ENCODE measurements at regions not wholly inside any gene's neighbourhood (a gene's known extent, or its start where the extent isn't known, plus 50 kb on each side); places are given as distances from the start of the nearest gene placed in this dataset.

DNA sequence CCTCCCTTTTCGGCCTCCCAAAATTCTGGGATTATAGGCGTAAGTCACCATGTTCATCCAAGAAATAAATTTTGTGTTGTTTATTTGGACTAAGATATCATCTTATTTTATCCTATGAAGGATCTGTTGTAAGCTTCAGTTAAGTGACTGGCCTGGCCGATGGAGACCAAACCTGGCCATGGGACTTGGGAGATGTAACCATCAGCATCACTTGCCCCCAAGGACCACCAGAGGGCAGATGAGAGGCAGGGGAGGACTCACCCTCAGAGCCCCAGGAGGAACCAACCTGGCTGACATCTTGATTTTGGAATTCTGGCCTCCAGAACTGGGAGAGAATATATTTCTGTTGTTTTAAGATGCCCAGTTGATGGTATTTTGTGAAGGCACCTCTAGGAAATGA lies 266.7 kb downstream of the CDH26 start:
- Histone ChIP-seq H3K9ac (ENCODE audit: low read length in 3 of 3) (no peak overlapping the region), H3K27me3 (ENCODE audit: control insufficient read depth, insufficient read depth, low read length) (no peaks in the 10 kb centered on the region), H3K9me3 (ENCODE audit: control insufficient read depth in 2 of 3, insufficient read depth in 1 of 3, low read length in 3 of 3) (no peaks in the 10 kb centered on the region), H3K4me1 (ENCODE audit: control insufficient read depth in 2 of 3, insufficient read depth in 2 of 3, low read depth in 1 of 3, low read length in 3 of 3) (no peaks in the 10 kb centered on the region), H3K36me3 (ENCODE audit: control insufficient read depth in 2 of 3, insufficient read depth in 3 of 3, low read length in 3 of 3) (no peaks in the 10 kb centered on the region), H3K4me3 (ENCODE audit: low read length in 3 of 3) (no peak overlapping the region), H3K27ac (ENCODE audit: low read depth in 2 of 2, low read length in 2 of 2) (no peak overlapping the region)
- FAIRE-seq (no peak), DNase-seq (no peak)
- intact Hi-C loops (cut with DNase I) = no loop called here
- TF ChIP-seq, protein P1, sequence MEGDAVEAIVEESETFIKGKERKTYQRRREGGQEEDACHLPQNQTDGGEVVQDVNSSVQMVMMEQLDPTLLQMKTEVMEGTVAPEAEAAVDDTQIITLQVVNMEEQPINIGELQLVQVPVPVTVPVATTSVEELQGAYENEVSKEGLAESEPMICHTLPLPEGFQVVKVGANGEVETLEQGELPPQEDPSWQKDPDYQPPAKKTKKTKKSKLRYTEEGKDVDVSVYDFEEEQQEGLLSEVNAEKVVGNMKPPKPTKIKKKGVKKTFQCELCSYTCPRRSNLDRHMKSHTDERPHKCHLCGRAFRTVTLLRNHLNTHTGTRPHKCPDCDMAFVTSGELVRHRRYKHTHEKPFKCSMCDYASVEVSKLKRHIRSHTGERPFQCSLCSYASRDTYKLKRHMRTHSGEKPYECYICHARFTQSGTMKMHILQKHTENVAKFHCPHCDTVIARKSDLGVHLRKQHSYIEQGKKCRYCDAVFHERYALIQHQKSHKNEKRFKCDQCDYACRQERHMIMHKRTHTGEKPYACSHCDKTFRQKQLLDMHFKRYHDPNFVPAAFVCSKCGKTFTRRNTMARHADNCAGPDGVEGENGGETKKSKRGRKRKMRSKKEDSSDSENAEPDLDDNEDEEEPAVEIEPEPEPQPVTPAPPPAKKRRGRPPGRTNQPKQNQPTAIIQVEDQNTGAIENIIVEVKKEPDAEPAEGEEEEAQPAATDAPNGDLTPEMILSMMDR (IDR thresholded peaks at IDR 0.05; ENCODE audit: borderline replicate concordance, extremely low read depth, insufficient read depth) = no peak

DNA sequence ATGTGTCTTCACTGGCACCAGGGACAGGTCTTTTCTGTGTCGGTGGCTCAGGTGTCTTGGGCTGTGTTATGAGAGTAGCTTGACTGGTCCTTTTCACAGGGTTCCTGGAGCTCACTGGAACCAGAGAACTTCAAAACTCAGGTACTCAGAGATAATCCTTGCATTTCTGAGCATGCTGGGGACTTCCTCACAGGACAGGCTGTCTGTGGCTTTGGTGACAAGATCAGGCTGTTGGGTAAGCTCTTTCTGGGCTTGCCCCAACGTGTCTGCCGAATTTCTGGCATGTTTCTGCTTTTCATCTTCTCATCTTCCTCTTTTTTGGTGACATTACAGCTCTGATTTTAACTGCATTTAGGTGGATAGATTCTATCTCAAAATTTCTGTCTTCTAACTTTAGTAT lies 270.0 kb downstream of the CDH26 start:
- intact Hi-C loops (cut with DNase I) = no loop called here
- TF ChIP-seq, protein P1 (IDR thresholded peaks at IDR 0.05; ENCODE audit: borderline replicate concordance, extremely low read depth, insufficient read depth) = no peak
- Histone ChIP-seq H3K9ac (ENCODE audit: low read length in 3 of 3) (no peak overlapping the region), H3K4me1 (ENCODE audit: control insufficient read depth in 2 of 3, insufficient read depth in 2 of 3, low read depth in 1 of 3, low read length in 3 of 3) (no peaks in the 10 kb centered on the region), H3K9me3 (ENCODE audit: control insufficient read depth in 2 of 3, insufficient read depth in 1 of 3, low read length in 3 of 3) (no peaks in the 10 kb centered on the region), H3K36me3 (ENCODE audit: control insufficient read depth in 2 of 3, insufficient read depth in 3 of 3, low read length in 3 of 3) (no peaks in the 10 kb centered on the region), H3K4me3 (ENCODE audit: low read length in 3 of 3) (no peak overlapping the region), H3K27ac (ENCODE audit: low read depth in 2 of 2, low read length in 2 of 2) (no peak overlapping the region), H3K27me3 (ENCODE audit: control insufficient read depth, insufficient read depth, low read length) (no peaks in the 10 kb centered on the region)
- FAIRE-seq (no peak), DNase-seq (no peak)

DNA sequence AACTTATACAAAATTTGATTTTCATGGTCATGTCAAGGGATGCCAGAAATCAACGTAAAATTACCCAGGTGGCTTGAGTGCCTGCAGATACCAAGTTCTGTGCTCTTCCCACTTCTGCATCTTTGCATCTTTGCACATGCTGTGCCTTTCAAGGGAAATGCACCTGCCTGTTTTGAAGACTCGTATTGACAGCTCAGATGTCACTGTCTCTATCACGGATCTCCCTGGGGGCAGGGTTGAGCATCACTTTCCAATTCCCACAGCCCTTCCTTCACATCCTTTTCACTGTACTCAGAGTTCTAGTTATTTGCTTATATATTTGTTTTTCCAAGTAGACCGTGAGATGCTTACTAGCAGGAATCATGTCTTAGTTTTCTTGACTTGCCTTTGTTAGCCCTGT lies 274.2 kb downstream of the CDH26 start:
- intact Hi-C loops (cut with DNase I) = no loop called here
- Histone ChIP-seq H3K27me3 (ENCODE audit: control insufficient read depth, insufficient read depth, low read length) (no peaks in the 10 kb centered on the region), H3K9me3 (ENCODE audit: control insufficient read depth in 2 of 3, insufficient read depth in 1 of 3, low read length in 3 of 3) (no peaks in the 10 kb centered on the region), H3K9ac (ENCODE audit: low read length in 3 of 3) (no peak overlapping the region), H3K4me3 (ENCODE audit: low read length in 3 of 3) (no peak overlapping the region), H3K4me1 (ENCODE audit: control insufficient read depth in 2 of 3, insufficient read depth in 2 of 3, low read depth in 1 of 3, low read length in 3 of 3) (no peaks in the 10 kb centered on the region), H3K36me3 (ENCODE audit: control insufficient read depth in 2 of 3, insufficient read depth in 3 of 3, low read length in 3 of 3) (no peaks in the 10 kb centered on the region), H3K27ac (ENCODE audit: low read depth in 2 of 2, low read length in 2 of 2) (no peak overlapping the region)
- DNase-seq = no peak
- no peak for FAIRE-seq
- TF ChIP-seq, protein P1 (IDR thresholded peaks at IDR 0.05; ENCODE audit: borderline replicate concordance, extremely low read depth, insufficient read depth) = no peak

DNA sequence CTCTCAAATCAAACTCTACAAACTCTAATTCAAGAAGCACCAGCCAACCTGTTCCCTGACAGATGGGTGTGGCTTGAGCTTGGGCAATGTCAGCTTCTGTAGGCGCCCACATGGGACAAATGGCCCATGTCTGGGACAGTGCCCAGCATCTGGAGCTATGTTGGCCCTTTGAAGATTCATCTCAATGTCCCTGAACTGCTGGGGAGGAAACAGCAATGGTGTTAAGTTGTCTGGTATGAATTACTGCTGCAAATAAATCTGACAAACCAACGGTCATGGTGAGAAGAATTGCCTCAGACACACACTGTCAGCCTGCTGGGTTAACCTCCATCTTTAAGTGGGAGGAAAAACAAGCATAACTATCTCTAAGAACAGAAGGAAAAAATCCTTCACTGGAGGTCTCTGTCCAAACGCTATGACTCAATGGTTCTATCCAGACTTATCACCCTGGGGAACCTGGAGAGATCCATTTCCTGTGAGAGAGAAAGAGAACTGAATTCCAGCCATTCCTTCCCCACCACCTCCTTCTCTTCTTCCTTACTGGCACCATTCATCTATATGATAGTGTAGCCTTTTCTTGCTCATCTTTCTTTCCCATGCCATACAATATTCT lies 274.9 kb downstream of the CDH26 start:
- Histone ChIP-seq H3K27me3 (ENCODE audit: control insufficient read depth, insufficient read depth, low read length) (no peaks in the 10 kb centered on the region), H3K36me3 (ENCODE audit: control insufficient read depth in 2 of 3, insufficient read depth in 3 of 3, low read length in 3 of 3) (no peaks in the 10 kb centered on the region), H3K9ac (ENCODE audit: low read length in 3 of 3) (no peak overlapping the region), H3K4me3 (ENCODE audit: low read length in 3 of 3) (no peak overlapping the region), H3K9me3 (ENCODE audit: control insufficient read depth in 2 of 3, insufficient read depth in 1 of 3, low read length in 3 of 3) (no peaks in the 10 kb centered on the region), H3K27ac (ENCODE audit: low read depth in 2 of 2, low read length in 2 of 2) (no peak overlapping the region), H3K4me1 (ENCODE audit: control insufficient read depth in 2 of 3, insufficient read depth in 2 of 3, low read depth in 1 of 3, low read length in 3 of 3) (no peaks in the 10 kb centered on the region)
- peak in 4 of 5 donors; percentile 67 to 91 (median 78) for DNase-seq
- TF ChIP-seq, protein P1 (IDR thresholded peaks at IDR 0.05; ENCODE audit: borderline replicate concordance, extremely low read depth, insufficient read depth) = no peak
- no peak for FAIRE-seq
- intact Hi-C loops (cut with DNase I) = no loop called here

Data from kidney (tissue), 13 donors.